GM12892 (cell line): ENCODE measurements at regions not wholly inside any gene's neighbourhood (a gene's known extent, or its start where the extent isn't known, plus 50 kb on each side); places are given as distances from the start of the nearest gene placed in this dataset.

Source experiments
- POLR2AphosphoS5 ChIP-seq: IDR thresholded peaks from 2 replicates; pipeline ENCODE4 v1.6.1; 2011; ENCODE audit warnings: low read depth, low read length, control low read depth
- TAF1 ChIP-seq: IDR thresholded peaks from 2 replicates; pipeline ENCODE4 v1.6.1; 2011; ENCODE audit warnings: low read depth, mild to moderate bottlenecking, control low read depth, low read length, borderline replicate concordance

DNA sequence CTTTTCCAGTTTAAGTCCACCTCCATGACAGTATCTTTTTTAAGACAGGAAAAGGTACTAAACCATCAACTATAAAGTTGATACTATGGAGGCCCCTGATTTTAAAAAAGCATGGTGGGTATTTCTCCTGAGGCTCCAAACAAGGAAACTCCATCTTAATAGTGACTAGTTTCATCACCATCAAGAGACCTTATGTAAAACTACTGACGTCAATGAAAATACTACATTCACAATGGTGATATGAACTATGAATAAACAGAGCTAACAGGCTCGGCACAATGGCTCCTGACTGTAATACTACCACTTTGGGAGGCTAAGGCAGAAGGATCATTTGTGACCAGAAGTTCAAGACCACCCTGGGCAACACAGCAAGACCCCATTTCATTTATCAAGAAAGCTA is 162.7 kb downstream of the KLF12 start:
- no peak for TF ChIP-seq TAF1
- no peak for TF ChIP-seq POLR2AphosphoS5
